ENCODE measurements at regions not wholly inside any gene's neighbourhood (a gene's known extent, or its start where the extent isn't known, plus 50 kb on each side); places are given as distances from the start of the nearest gene placed in this dataset.

DNA sequence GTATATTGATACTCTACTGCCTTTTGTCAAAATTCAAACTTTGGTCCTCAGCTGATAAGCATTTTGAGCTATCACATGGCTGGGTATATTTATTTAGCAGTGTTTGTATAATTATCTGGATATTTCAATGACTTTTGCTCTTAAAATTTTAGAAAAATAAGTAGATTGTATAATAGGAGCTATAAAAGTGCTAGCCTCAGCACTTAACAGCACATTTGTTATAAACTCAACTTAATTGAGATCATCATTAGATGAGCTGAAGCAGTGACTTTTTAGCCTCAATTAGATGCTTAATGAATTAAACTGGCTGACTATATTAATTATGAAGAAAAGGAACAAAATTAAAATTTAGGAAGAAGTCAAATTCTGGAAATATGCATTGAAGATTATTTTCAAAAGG lies 429.9 kb downstream of the DYNC2H1 start:
- TF ChIP-seq, protein P1, sequence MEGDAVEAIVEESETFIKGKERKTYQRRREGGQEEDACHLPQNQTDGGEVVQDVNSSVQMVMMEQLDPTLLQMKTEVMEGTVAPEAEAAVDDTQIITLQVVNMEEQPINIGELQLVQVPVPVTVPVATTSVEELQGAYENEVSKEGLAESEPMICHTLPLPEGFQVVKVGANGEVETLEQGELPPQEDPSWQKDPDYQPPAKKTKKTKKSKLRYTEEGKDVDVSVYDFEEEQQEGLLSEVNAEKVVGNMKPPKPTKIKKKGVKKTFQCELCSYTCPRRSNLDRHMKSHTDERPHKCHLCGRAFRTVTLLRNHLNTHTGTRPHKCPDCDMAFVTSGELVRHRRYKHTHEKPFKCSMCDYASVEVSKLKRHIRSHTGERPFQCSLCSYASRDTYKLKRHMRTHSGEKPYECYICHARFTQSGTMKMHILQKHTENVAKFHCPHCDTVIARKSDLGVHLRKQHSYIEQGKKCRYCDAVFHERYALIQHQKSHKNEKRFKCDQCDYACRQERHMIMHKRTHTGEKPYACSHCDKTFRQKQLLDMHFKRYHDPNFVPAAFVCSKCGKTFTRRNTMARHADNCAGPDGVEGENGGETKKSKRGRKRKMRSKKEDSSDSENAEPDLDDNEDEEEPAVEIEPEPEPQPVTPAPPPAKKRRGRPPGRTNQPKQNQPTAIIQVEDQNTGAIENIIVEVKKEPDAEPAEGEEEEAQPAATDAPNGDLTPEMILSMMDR (IDR thresholded peaks at IDR 0.05): no peak
- TF ChIP-seq POLR2AphosphoS5 (IDR thresholded peaks at IDR 0.05) (no peak), EP300 (IDR thresholded peaks at IDR 0.05) (no peak), POLR2A (IDR thresholded peaks at IDR 0.05) (no peak)

Measured in stomach (tissue), 4 donors.